AG20443 (cell line): ENCODE measurements at regions not wholly inside any gene's neighbourhood (a gene's known extent, or its start where the extent isn't known, plus 50 kb on each side); places are given as distances from the start of the nearest gene placed in this dataset.

Experiments
- DNase-seq: peaks from one replicate; pipeline ENCODE4 v3.0.0; 2012; ENCODE audit warnings: low spot score, mixed read lengths

- DNase-seq: no peak
Observed at GRCh38 chr13:108360139-108360538, 90.6 kb downstream of the TNFSF13B start.

- DNase-seq: no peak
Observed at GRCh38 chr13:108361769-108362168, 92.3 kb downstream of the TNFSF13B start.

DNA sequence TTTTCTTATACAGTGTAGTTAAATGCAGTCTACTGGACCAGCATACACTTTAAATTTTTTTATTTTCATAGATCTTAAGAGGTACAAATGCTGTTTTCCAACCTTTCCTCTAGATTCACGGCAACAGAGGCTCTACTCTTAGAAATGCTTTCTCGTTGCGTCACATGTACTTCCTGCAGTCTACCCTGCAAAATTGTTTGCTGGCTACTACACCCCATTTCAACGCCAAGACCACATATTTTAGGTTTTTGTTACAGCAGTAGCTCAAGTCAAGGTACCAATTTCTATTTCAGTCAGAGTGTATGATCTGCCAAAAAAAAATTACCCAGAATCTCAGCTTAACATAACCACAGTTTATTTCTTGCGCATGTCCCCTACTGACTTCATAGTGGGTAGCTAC, 94.1 kb downstream of the TNFSF13B start:
- no peak for DNase-seq

GRCh38 chr13:108365255-108365654, 95.7 kb downstream of the TNFSF13B start:
- DNase-seq: no peak

- no peak for DNase-seq
Observed at GRCh38 chr13:108368250-108368905, 98.9 kb downstream of the TNFSF13B start.

DNA sequence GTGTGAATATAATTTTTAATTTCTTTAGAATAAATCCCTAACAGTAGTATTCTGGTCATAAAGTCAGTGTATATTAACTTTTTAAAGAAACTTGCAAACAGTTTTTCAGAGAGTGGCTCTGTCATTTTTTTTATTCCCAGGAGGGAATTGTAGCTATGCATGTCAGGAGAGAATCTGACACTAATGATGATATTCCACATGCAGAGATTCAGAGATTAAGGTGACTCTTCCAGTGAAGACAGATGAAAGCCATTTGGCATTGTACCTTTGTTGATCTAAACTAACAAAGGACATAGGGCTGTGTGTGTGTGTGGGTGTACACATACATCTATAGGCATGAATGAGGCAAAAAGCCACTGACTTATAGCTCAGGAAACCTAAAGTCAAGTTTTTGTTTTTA, 99.9 kb downstream of the TNFSF13B start:
- DNase-seq: no peak

- DNase-seq: no peak
Observed at GRCh38 chr13:108375034-108375433, 105.5 kb downstream of the TNFSF13B start.

- DNase-seq: no peak
Observed at GRCh38 chr13:108375772-108376171, 106.3 kb downstream of the TNFSF13B start.

DNA sequence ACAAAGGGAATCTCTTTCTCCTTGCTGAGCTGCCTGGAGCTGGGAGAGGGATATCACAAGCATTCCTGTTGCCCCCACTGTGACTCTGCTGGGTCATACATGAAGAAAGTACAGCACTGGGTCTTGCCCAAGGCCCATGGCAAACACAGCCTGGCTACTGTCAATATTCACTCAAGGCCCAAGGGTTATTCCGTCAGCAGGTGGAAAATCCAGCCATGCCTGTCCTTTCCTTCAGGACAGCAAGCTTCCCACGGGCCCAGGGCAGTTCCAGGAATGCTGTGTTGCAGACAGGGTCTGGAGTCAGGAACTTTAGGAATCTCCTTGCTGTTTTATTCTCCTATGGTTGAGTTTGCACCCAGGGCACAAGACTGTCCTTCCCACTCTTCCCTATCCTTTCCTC, 106.8 kb downstream of the TNFSF13B start:
- DNase-seq: no peak

DNA sequence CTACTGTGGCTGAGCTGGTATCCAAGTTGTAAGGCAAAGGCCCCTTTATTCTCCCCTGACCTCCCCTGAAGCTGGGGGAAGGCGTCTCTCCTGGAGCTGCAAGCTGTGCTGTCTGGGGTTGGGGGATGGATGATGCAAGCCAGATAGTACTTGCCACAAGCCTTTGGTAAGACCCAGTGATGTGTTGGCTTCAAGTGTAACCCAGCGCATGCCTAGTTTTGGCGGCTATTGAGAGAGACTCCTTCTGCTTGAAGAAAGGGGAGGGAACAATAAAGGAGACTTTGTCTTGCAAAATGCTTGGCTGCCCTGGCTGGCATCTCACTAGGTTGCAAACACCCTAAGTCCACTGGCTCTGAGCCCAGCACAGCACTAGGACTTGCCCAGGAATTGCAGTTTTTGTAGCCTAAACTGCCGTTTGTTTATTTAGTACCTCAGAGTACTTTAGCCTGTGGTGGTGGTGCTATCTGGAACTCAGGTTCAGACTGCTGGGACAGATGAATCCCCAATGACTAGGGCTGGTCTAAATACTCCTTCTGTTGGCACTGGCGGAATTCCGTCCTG, 108.2 kb downstream of the TNFSF13B start:
- no peak for DNase-seq

- no peak for DNase-seq
Observed at GRCh38 chr13:108383667-108384066, 114.1 kb downstream of the TNFSF13B start.

DNA sequence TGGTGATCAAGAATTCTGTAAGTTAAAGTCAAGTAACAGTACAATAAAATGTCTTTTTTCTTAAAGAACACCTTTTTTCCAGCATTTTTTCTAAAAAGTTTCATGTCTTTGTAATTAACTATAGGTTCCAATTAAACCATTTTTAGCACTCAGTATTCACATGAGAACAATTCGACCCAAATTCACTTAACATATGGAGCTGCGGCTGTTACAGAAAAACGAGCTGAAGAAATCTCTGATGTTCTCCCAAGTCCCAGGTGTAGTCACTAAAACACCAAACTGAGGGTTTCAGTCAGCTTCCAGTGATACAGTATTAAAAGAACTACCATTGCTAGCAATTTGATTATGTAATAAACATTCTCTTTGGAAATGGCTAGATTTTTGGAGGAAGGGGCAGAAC, 117.6 kb downstream of the TNFSF13B start:
- no peak for DNase-seq

DNA sequence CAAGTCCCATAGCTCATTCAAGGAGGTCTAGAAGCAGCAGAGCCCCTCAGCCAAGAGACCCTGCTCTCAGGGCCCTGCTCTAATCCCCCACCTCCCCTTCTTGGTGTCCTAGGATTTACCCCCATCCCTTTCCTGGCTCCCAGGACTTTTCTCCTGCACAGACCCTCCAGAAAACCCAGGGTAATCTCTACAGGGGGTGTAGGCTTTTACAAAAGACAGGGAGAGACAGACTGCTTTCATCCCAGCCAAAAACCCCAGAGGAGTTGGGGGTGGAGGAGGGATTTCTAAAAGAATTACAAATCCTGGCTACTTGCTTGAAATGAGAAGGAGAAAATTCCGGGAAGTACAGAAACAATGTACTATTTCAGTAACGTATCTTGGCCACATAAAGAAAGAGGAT, 133.3 kb downstream of the TNFSF13B start:
- no peak for DNase-seq

- no peak for DNase-seq
Observed at GRCh38 chr13:108407495-108407894, 138.0 kb downstream of the TNFSF13B start.

- no peak for DNase-seq
Observed at GRCh38 chr13:108408672-108409071, 139.2 kb downstream of the TNFSF13B start.

GRCh38 chr13:108409730-108410129, 140.2 kb downstream of the TNFSF13B start:
- no peak for DNase-seq

- DNase-seq: no peak
Observed at GRCh38 chr13:108419768-108420167, 150.2 kb downstream of the TNFSF13B start.

GRCh38 chr13:108425056-108425455, 155.5 kb downstream of the TNFSF13B start:
- no peak for DNase-seq

GRCh38 chr13:108426893-108427292, 157.4 kb downstream of the TNFSF13B start:
- DNase-seq: no peak

- DNase-seq: no peak
Observed at GRCh38 chr13:108427355-108427754, 157.8 kb downstream of the TNFSF13B start.

GRCh38 chr13:108428691-108429090, 159.2 kb downstream of the TNFSF13B start:
- no peak for DNase-seq

DNA sequence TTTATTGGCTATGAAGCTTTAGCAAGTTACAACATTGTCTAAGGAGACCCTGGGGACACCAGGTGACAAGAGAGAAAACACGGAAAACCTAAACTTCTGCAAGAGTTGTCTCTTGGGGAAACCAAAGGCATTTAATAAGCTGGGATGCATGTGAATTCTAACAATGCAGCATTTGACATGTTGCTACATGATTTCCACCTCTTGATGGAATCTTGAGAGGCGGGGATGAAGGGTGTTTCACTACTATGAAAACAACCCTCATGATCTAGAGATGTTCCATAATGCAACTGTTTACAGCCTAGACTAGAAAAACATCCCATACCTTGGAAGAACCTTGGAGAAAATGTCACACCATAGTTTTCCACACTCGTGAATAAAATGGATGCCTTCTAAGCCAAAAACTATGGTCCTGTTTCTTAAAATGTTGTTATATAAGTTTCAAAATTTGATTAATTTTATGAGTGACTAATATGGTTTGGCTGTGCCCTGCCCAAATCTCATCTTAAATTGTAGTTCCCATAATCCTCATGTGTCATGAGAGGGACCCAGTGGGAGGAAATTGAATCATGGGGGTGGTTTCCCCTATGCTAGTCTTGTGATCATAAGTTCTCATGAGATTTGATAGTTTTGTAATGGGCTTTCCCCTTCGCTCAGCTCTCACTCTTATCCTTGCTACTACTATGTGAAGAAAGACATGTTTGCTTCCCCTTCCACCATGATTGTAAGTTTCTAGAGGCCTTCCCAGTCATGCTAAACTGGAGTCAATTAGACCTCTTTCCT, 164.6 kb downstream of the TNFSF13B start:
- no peak for DNase-seq

- no peak for DNase-seq
Observed at GRCh38 chr13:108435393-108436149, 166.1 kb downstream of the TNFSF13B start.
